PFSK-1 (cell line): ENCODE measurements at regions not wholly inside any gene's neighbourhood (a gene's known extent, or its start where the extent isn't known, plus 50 kb on each side); places are given as distances from the start of the nearest gene placed in this dataset.

Experiments
- FOXP2 ChIP-seq: optimal IDR thresholded peaks from 2 replicates; pipeline ENCODE3; 2011; ENCODE audit warnings: borderline replicate concordance, control low read depth, inconsistent platforms; ENCODE audit not compliant: insufficient read depth; ENCODE audit errors: extremely low read length, extremely low read depth
- POLR2AphosphoS5 ChIP-seq: IDR thresholded peaks from 2 replicates; pipeline ENCODE4 v1.6.1; 2012; ENCODE audit warnings: low read depth, mild to moderate bottlenecking, control low read depth, low read length, moderate library complexity
- SIN3A ChIP-seq: IDR thresholded peaks from 2 replicates; pipeline ENCODE4 v1.6.1; 2012; ENCODE audit warnings: mild to moderate bottlenecking, low read length, moderate library complexity, borderline replicate concordance; ENCODE audit not compliant: insufficient read depth
- TAF1 ChIP-seq: IDR thresholded peaks from 2 replicates; pipeline ENCODE4 v1.6.1; 2012; ENCODE audit warnings: low read length, control low read depth, borderline replicate concordance; ENCODE audit not compliant: insufficient read depth
- TF ChIP-seq, protein P1 (sequence below), 2 experiments: IDR thresholded peaks; 2 replicates each; pipeline versions ENCODE4 v1.6.1 to v1.8.0; 2011 to 2012; ENCODE audit warnings: low read depth in 2 of 2, low read length in 2 of 2, control low read depth in 1 of 2, inconsistent platforms in 1 of 2, mild to moderate bottlenecking in 1 of 2, moderate library complexity in 1 of 2; ENCODE audit not compliant: insufficient read depth in 1 of 2

- TF ChIP-seq FOXP2: no peak
Measured at GRCh38 chr9:3773362-3774060, 247.7 kb upstream of the RFX3 start.

- TF ChIP-seq TAF1: no peak
- no peak for TF ChIP-seq SIN3A
- TF ChIP-seq, protein P1, sequence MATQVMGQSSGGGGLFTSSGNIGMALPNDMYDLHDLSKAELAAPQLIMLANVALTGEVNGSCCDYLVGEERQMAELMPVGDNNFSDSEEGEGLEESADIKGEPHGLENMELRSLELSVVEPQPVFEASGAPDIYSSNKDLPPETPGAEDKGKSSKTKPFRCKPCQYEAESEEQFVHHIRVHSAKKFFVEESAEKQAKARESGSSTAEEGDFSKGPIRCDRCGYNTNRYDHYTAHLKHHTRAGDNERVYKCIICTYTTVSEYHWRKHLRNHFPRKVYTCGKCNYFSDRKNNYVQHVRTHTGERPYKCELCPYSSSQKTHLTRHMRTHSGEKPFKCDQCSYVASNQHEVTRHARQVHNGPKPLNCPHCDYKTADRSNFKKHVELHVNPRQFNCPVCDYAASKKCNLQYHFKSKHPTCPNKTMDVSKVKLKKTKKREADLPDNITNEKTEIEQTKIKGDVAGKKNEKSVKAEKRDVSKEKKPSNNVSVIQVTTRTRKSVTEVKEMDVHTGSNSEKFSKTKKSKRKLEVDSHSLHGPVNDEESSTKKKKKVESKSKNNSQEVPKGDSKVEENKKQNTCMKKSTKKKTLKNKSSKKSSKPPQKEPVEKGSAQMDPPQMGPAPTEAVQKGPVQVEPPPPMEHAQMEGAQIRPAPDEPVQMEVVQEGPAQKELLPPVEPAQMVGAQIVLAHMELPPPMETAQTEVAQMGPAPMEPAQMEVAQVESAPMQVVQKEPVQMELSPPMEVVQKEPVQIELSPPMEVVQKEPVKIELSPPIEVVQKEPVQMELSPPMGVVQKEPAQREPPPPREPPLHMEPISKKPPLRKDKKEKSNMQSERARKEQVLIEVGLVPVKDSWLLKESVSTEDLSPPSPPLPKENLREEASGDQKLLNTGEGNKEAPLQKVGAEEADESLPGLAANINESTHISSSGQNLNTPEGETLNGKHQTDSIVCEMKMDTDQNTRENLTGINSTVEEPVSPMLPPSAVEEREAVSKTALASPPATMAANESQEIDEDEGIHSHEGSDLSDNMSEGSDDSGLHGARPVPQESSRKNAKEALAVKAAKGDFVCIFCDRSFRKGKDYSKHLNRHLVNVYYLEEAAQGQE (IDR thresholded peaks at IDR 0.05; ENCODE audit: insufficient read depth in 1 of 2, low read depth in 2 of 2, low read length in 2 of 2): no peak
- no peak for TF ChIP-seq FOXP2
- no peak for TF ChIP-seq POLR2AphosphoS5
Measured at GRCh38 chr9:3769646-3770045, 243.8 kb upstream of the RFX3 start.

GRCh38 chr9:3768712-3769457 is 243.1 kb upstream of the RFX3 start:
- TF ChIP-seq SIN3A: no peak
- TF ChIP-seq POLR2AphosphoS5: no peak
- no peak for TF ChIP-seq TAF1
- TF ChIP-seq, protein P1 (IDR thresholded peaks at IDR 0.05; ENCODE audit: insufficient read depth in 1 of 2, low read depth in 2 of 2, low read length in 2 of 2): no peak
- no peak for TF ChIP-seq FOXP2

DNA sequence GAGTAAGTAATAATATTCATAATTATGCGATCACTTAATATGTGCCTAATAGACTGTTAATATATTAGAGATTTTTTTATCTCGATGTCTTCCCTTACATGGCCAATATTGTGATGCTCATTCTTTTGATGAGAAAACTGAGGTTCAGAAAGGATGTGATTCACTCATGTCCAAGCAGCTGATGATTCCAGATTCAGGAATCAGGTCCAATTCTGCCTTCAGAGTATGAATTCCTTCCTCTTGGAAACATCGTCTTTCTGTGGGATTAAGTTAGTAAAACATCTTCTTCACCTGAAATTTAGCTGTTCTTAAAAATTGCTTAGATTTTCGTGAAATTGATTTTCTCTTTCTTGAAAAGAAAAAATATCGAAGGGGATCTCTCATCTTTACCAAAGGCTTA is 242.5 kb upstream of the RFX3 start:
- no peak for TF ChIP-seq FOXP2
- TF ChIP-seq TAF1: no peak
- TF ChIP-seq, protein P1 (IDR thresholded peaks at IDR 0.05; ENCODE audit: insufficient read depth in 1 of 2, low read depth in 2 of 2, low read length in 2 of 2): no peak
- TF ChIP-seq SIN3A: no peak
- TF ChIP-seq POLR2AphosphoS5: no peak

- TF ChIP-seq FOXP2 (no peak), POLR2AphosphoS5 (no peak), TAF1 (no peak), SIN3A (no peak)
- TF ChIP-seq, protein P1 (IDR thresholded peaks at IDR 0.05; ENCODE audit: insufficient read depth in 1 of 2, low read depth in 2 of 2, low read length in 2 of 2): no peak
Measured at GRCh38 chr9:3762076-3762475, 236.3 kb upstream of the RFX3 start.
